ENCODE measurements at regions not wholly inside any gene's neighbourhood (a gene's known extent, or its start where the extent isn't known, plus 50 kb on each side); places are given as distances from the start of the nearest gene placed in this dataset.

DNA sequence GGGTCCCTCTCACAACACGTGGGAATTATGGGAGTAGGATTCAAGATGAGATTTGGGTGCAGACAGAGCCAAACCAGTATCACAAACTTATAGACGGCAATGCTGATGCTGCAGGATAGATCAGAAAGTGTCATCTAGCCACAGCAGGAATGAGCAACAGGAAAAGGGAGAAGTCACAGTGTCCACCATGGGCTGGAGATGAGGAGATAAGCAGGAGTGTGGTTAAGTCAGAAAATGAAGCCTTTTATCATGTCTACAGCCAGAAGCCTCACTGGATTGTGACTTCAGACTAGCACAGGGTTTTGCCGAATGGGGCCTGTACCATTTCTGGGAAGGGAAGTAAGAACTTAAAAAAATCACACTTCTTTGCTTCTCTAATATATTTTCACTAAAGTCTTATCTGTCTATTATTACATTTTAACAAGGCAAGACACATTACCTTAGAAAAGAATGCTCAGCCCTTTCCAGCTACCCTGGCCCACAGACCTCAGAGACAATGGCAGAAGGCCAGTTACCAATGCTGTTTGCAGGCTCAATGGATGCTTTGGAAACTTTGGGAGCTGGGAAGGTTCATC lies 490.2 kb upstream of the SALL1 start:
- intact Hi-C loops (cut with DNase I): no loop called here
- Histone ChIP-seq H3K4me1 (ENCODE audit: control insufficient read depth in 2 of 3, insufficient read depth in 2 of 3, low read depth in 1 of 3, low read length in 3 of 3) (no peaks in the 10 kb centered on the region), H3K27ac (ENCODE audit: low read depth in 2 of 2, low read length in 2 of 2) (no peak overlapping the region), H3K36me3 (ENCODE audit: control insufficient read depth in 2 of 3, insufficient read depth in 3 of 3, low read length in 3 of 3) (no peaks in the 10 kb centered on the region), H3K9me3 (ENCODE audit: control insufficient read depth in 2 of 3, insufficient read depth in 1 of 3, low read length in 3 of 3) (no peaks in the 10 kb centered on the region), H3K9ac (ENCODE audit: low read length in 3 of 3) (no peak overlapping the region), H3K27me3 (ENCODE audit: control insufficient read depth, insufficient read depth, low read length) (no peaks in the 10 kb centered on the region), H3K4me3 (ENCODE audit: low read length in 3 of 3) (no peak overlapping the region)
- FAIRE-seq (no peak), DNase-seq (no peak)
- TF ChIP-seq, protein P1, sequence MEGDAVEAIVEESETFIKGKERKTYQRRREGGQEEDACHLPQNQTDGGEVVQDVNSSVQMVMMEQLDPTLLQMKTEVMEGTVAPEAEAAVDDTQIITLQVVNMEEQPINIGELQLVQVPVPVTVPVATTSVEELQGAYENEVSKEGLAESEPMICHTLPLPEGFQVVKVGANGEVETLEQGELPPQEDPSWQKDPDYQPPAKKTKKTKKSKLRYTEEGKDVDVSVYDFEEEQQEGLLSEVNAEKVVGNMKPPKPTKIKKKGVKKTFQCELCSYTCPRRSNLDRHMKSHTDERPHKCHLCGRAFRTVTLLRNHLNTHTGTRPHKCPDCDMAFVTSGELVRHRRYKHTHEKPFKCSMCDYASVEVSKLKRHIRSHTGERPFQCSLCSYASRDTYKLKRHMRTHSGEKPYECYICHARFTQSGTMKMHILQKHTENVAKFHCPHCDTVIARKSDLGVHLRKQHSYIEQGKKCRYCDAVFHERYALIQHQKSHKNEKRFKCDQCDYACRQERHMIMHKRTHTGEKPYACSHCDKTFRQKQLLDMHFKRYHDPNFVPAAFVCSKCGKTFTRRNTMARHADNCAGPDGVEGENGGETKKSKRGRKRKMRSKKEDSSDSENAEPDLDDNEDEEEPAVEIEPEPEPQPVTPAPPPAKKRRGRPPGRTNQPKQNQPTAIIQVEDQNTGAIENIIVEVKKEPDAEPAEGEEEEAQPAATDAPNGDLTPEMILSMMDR (IDR thresholded peaks at IDR 0.05; ENCODE audit: borderline replicate concordance, extremely low read depth, insufficient read depth): no peak

DNA sequence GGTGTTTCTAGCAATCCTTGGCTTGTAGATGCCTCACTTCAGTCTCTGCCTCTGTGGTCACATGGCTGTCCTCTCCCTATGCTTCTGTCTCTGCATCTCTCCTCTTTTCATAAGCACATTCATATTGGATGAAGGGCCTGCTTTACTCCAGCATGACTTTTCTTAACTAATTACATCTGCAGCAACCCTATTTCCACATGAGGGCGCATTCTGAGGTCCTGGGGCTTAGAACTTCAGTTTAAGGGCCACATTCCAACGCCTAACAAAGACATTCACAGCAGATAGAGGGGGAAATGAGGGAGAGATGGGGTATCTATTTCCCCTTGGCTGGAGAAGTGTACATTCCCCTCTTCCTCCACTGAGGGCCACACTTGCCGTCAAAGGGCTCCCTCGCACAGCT lies 489.1 kb upstream of the SALL1 start:
- intact Hi-C loops (cut with DNase I): no loop called here
- Histone ChIP-seq H3K9ac (ENCODE audit: low read length in 3 of 3) (no peak overlapping the region), H3K36me3 (ENCODE audit: control insufficient read depth in 2 of 3, insufficient read depth in 3 of 3, low read length in 3 of 3) (no peaks in the 10 kb centered on the region), H3K4me1 (ENCODE audit: control insufficient read depth in 2 of 3, insufficient read depth in 2 of 3, low read depth in 1 of 3, low read length in 3 of 3) (no peaks in the 10 kb centered on the region), H3K4me3 (ENCODE audit: low read length in 3 of 3) (no peak overlapping the region), H3K27ac (ENCODE audit: low read depth in 2 of 2, low read length in 2 of 2) (no peak overlapping the region), H3K27me3 (ENCODE audit: control insufficient read depth, insufficient read depth, low read length) (no peaks in the 10 kb centered on the region), H3K9me3 (ENCODE audit: control insufficient read depth in 2 of 3, insufficient read depth in 1 of 3, low read length in 3 of 3) (no peaks in the 10 kb centered on the region)
- DNase-seq: no peak
- no peak for FAIRE-seq
- TF ChIP-seq, protein P1 (IDR thresholded peaks at IDR 0.05; ENCODE audit: borderline replicate concordance, extremely low read depth, insufficient read depth): no peak

DNA sequence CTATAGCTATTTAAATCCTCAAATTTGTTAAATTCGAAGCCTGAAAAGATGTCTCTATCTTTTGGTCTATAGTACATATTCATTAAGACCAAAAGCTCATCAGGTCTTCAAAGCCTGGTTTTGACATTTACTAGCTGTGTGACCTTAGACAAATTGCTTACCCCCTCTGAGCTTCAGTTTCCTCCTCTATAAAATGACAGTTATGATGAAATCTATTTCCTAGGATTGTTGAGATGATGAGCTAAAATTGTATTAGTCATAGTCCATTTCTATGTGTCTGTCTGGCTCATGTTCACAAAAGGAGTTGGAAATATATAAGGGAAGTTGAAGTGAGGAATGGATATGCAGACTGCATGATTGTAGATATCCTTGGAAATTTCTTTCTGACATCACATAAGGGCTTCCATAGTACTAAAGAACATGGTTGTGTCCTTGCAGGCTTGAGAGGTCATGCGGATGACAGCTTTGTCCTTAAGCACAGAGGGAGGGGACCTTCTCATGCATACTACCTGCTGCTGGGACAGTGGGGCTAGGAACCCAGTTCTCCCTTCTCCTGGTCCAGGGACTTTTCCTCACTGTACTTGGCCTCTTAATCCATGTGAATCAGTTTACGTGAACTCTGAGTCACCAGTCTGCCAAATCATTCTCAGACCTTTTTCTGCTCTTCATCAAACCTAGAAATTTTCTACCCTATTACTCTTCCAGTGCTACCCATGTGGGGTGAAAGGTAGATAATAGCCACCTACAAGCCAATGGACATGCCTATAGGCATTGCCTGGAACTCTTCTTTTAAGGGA lies 487.5 kb upstream of the SALL1 start:
- H3K27ac ChIP-seq (ENCODE audit: low read depth in 2 of 2, low read length in 2 of 2): no peak overlapping the region
- no peaks in the 10 kb centered on the region for H3K27me3 ChIP-seq (ENCODE audit: control insufficient read depth, insufficient read depth, low read length)
- no peaks in the 10 kb centered on the region for H3K9me3 ChIP-seq (ENCODE audit: control insufficient read depth in 2 of 3, insufficient read depth in 1 of 3, low read length in 3 of 3)
- TF ChIP-seq, protein P1 (IDR thresholded peaks at IDR 0.05; ENCODE audit: borderline replicate concordance, extremely low read depth, insufficient read depth): no peak
- H3K4me1 ChIP-seq (ENCODE audit: control insufficient read depth in 2 of 3, insufficient read depth in 2 of 3, low read depth in 1 of 3, low read length in 3 of 3): no peaks in the 10 kb centered on the region
- FAIRE-seq (no peak), DNase-seq (no peak)
- intact Hi-C loops (cut with DNase I): no loop called here
- H3K36me3 ChIP-seq (ENCODE audit: control insufficient read depth in 2 of 3, insufficient read depth in 3 of 3, low read length in 3 of 3): no peaks in the 10 kb centered on the region
- H3K9ac ChIP-seq (ENCODE audit: low read length in 3 of 3): no peak overlapping the region
- no peak overlapping the region for H3K4me3 ChIP-seq (ENCODE audit: low read length in 3 of 3)
